Lower leg skin (tissue), 4 donors: ENCODE measurements at regions not wholly inside any gene's neighbourhood (a gene's known extent, or its start where the extent isn't known, plus 50 kb on each side); places are given as distances from the start of the nearest gene placed in this dataset.

ENCODE experiments used
- DNase-seq, 2 donors: peaks; one replicate each; pipeline ENCODE4 v3.0.0-alpha.2; 2019; ENCODE audit warnings: low spot score in 2 of 2
- H3K4me3 ChIP-seq: fragments of 200-600 bp; sonication (generic); 2 replicates; pipeline ENCODE4 v1.5.1; 2017; ENCODE audit warnings: mild to moderate bottlenecking, low read depth; ENCODE audit not compliant: poor library complexity, severe bottlenecking
- CTCF ChIP-seq, 3 donors: fragments of 450-650 bp; IDR thresholded peaks; one replicate each; pipeline ENCODE4 v1.5.1; 2016; ENCODE audit warnings: antibody characterized with exemption in 3 of 3, mild to moderate bottlenecking in 3 of 3, moderate library complexity in 2 of 3
- POLR2A ChIP-seq, 2 donors: fragments of 450-650 bp; IDR thresholded peaks; one replicate each; pipeline ENCODE4 v1.6.1; 2016 to 2017; ENCODE audit warnings: antibody characterized with exemption in 2 of 2, mild to moderate bottlenecking in 1 of 2, moderate library complexity in 1 of 2
- WGBS, 2 donors: methylation state at CpG; one replicate each; pipeline ENCODE4 v1.1.5; 2018; 5-methylcytosine and 5-hydroxymethylcytosine counted together
- intact Hi-C: fragments of 100-400 bp; cut with DNase I; formaldehyde crosslinking; loops from one replicate; pipeline ENCODE4 v1.15.0; 2023; ENCODE audit warnings: low total_unique reads

- intact Hi-C loops: no loop called here
- 76 to 90% methylated on average over 4 of the region's 4 CpGs for WGBS, 2 donors
- H3K4me3 ChIP-seq: no peak overlapping the region
- TF ChIP-seq CTCF (IDR thresholded peaks at IDR 0.05) (no peak), POLR2A (IDR thresholded peaks at IDR 0.05) (no peak)
- DNase-seq: no peak
Observed at GRCh38 chr1:230578616-230579015, 63.7 kb upstream of the COG2 start.

- WGBS, 2 donors: 63 to 71% methylated on average over 3 of the region's 3 CpGs
- TF ChIP-seq CTCF (IDR thresholded peaks at IDR 0.05) (no peak), POLR2A (IDR thresholded peaks at IDR 0.05) (no peak)
- intact Hi-C loops: no loop called here
- no peak for DNase-seq
- H3K4me3 ChIP-seq: no peak overlapping the region
Observed at GRCh38 chr1:230577537-230577936, 64.7 kb upstream of the COG2 start.

- TF ChIP-seq CTCF (IDR thresholded peaks at IDR 0.05): no peak
- TF ChIP-seq POLR2A (IDR thresholded peaks at IDR 0.05): no peak
Observed at GRCh38 chr1:230575886-230576500, 66.3 kb upstream of the COG2 start.

GRCh38 chr1:230574502-230574901, 67.8 kb upstream of the COG2 start:
- TF ChIP-seq POLR2A (IDR thresholded peaks at IDR 0.05) (no peak), CTCF (IDR thresholded peaks at IDR 0.05) (no peak)
- 88 to 91% methylated on average over 3 of the region's 3 CpGs for WGBS, 2 donors
- intact Hi-C loops: no loop called here
- H3K4me3 ChIP-seq: no peak overlapping the region
- no peak for DNase-seq

More at GRCh38 chr1:230575886-230576500, 66.3 kb upstream of the COG2 start:
- DNase-seq: no peak
- intact Hi-C loops: no loop called here
- H3K4me3 ChIP-seq: no peak overlapping the region
- 85 to 92% methylated on average over 3 of the region's 3 CpGs for WGBS, 2 donors

- no peak for DNase-seq
- no peak overlapping the region for H3K4me3 ChIP-seq
- 73 to 85% methylated on average over 3 of the region's 3 CpGs for WGBS, 2 donors
- intact Hi-C loops: no loop called here
- TF ChIP-seq POLR2A (IDR thresholded peaks at IDR 0.05) (no peak), CTCF (IDR thresholded peaks at IDR 0.05) (no peak)
Observed at GRCh38 chr1:230573658-230574057, 68.6 kb upstream of the COG2 start.
